ENCODE measurements at regions not wholly inside any gene's neighbourhood (a gene's known extent, or its start where the extent isn't known, plus 50 kb on each side); places are given as distances from the start of the nearest gene placed in this dataset.

DNA sequence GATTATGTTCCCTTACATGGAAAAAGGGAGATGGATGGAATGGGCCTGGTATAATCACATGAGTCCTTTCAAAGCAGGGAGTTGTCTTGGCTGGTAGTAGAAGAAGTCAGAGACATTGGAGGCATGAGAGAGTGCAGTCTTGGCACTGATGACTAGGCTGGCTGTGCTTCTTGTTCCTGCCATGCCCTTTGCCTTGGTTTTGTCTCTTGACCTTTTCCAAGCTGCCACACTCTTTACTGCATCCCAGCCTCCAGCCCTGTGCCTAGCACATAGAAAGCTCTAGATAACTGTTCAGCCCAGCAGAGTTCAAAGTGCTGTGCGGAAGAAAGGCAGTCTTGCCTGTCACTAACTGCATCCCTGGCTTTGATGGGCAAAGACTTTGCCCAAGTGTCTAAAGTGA, 412.6 kb downstream of the PRDM2 start:
- Histone ChIP-seq H3K4me3 (ENCODE audit: low read depth, low read length) (no peak overlapping the region), H3K36me3 (ENCODE audit: control insufficient read depth, insufficient read depth, low read length) (no peaks in the 10 kb centered on the region), H3K9me3 (ENCODE audit: control insufficient read depth, insufficient read depth, low read length) (peaks cover 2% of the 10 kb centered on the region), H3K4me1 (ENCODE audit: control insufficient read depth, insufficient read depth, low read length) (peaks cover 6% of the 10 kb centered on the region), H3K27me3 (ENCODE audit: control insufficient read depth, insufficient read depth, low read length) (no peaks in the 10 kb centered on the region), H3K27ac (ENCODE audit: low read depth, low read length) (no peak overlapping the region)
- WGBS (ENCODE audit: insufficient coverage) = 43% methylated on average over 1 of the region's 1 CpG
- no peak for DNase-seq (ENCODE audit: low read depth in 4 of 6, low spot score in 6 of 6)

DNA sequence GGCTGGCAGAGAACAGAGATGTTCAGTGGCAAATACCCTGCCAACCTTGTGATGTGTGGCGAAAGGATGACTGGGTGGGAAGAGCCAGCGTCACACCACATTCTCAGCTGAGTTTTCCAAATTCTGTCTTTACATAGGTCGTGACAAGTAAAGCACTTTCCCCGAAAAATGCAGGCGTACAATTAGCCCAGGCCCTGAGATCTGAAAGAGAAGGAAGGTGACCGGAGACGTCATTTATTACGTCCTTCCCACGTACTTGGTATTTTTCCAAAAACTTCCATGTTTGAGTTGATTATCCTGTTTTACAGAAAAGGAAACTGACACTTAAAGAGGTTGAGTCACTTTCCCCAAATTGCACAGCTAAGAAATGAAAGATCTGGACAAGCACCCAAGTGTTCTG, 413.3 kb downstream of the PRDM2 start:
- no peak for DNase-seq (ENCODE audit: low read depth in 4 of 6, low spot score in 6 of 6)
- H3K27me3 ChIP-seq (ENCODE audit: control insufficient read depth, insufficient read depth, low read length) = no peaks in the 10 kb centered on the region
- H3K4me1 ChIP-seq (ENCODE audit: control insufficient read depth, insufficient read depth, low read length) = peaks cover 6% of the 10 kb centered on the region
- no peaks in the 10 kb centered on the region for H3K36me3 ChIP-seq (ENCODE audit: control insufficient read depth, insufficient read depth, low read length)
- H3K4me3 ChIP-seq (ENCODE audit: low read depth, low read length) = no peak overlapping the region
- H3K9me3 ChIP-seq (ENCODE audit: control insufficient read depth, insufficient read depth, low read length) = peaks cover 2% of the 10 kb centered on the region
- H3K27ac ChIP-seq (ENCODE audit: low read depth, low read length) = no peak overlapping the region
- WGBS (ENCODE audit: insufficient coverage) = 81% methylated on average over 5 of the region's 9 CpGs

DNA sequence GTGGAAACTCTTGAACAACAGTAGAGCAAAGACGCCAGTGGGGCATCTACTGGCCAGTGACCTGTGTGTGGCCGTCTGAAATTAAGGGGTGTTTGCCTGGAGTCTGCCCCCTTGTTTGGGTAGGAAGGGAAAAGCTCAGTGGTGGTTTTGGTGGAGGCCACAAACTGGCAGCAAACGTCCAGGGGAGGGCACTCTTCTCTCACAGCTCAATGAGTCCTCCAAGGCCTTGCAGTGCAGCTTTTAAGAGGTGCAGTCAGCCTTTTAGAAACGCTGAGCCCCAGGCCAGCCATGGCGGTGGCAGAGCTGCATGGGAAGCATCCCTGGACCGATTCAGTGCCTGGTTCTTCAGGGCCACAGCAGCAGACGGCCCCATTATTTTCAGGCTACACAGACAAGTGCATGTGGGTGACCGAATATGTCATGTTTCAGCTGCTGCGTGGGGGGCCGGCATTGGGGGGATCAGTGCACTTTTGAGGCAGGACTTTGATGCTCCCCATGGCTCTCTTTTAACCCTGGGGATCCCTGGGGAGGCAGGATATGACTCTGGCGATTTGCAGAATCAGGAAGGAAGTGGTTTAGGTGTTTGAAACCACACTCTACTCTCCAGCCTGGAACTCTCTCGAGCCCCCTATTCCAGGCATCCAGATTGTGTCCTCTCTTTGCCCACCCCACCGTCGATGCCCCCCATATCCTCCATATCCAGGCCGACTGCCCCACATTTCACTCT, 414.0 kb downstream of the PRDM2 start:
- no peak overlapping the region for H3K27ac ChIP-seq (ENCODE audit: low read depth, low read length)
- peak in 5 of 6 donors; percentile 36 to 92 (median 56) for DNase-seq (ENCODE audit: low read depth in 4 of 6, low spot score in 6 of 6)
- H3K27me3 ChIP-seq (ENCODE audit: control insufficient read depth, insufficient read depth, low read length) = no peaks in the 10 kb centered on the region
- no peak overlapping the region for H3K4me3 ChIP-seq (ENCODE audit: low read depth, low read length)
- H3K9me3 ChIP-seq (ENCODE audit: control insufficient read depth, insufficient read depth, low read length) = peaks cover 2% of the 10 kb centered on the region
- H3K4me1 ChIP-seq (ENCODE audit: control insufficient read depth, insufficient read depth, low read length) = peaks cover 6% of the 10 kb centered on the region
- H3K36me3 ChIP-seq (ENCODE audit: control insufficient read depth, insufficient read depth, low read length) = no peaks in the 10 kb centered on the region
- WGBS (ENCODE audit: insufficient coverage) = 52% methylated on average over 13 of the region's 15 CpGs

DNA sequence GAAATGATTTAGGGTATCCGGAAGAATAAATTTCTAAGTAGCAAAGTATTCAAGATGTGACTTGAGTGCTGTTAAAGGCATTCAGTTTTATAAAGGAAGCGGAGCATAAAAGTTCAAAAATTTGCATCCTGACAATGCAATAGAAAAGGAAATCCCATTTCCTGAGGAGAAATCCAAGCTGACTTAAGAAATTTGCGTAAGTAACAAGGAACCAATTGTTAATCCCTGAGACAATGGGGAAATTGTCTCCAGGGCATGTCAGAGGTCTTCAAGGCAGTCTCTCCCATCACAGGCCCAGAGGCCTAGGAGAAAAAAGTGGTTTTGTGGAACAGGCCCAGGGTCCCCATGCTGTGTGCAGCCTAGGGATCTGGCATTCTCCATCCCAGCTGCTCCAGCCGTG, 416.0 kb downstream of the PRDM2 start:
- Histone ChIP-seq H3K27ac (ENCODE audit: low read depth, low read length) (no peak overlapping the region), H3K36me3 (ENCODE audit: control insufficient read depth, insufficient read depth, low read length) (no peaks in the 10 kb centered on the region), H3K27me3 (ENCODE audit: control insufficient read depth, insufficient read depth, low read length) (no peaks in the 10 kb centered on the region), H3K9me3 (ENCODE audit: control insufficient read depth, insufficient read depth, low read length) (peaks cover 4% of the 10 kb centered on the region), H3K4me1 (ENCODE audit: control insufficient read depth, insufficient read depth, low read length) (peaks cover 6% of the 10 kb centered on the region), H3K4me3 (ENCODE audit: low read depth, low read length) (no peak overlapping the region)
- WGBS (ENCODE audit: insufficient coverage) = 98% methylated on average over 3 of the region's 4 CpGs
- DNase-seq (ENCODE audit: low read depth in 4 of 6, low spot score in 6 of 6) = no peak

DNA sequence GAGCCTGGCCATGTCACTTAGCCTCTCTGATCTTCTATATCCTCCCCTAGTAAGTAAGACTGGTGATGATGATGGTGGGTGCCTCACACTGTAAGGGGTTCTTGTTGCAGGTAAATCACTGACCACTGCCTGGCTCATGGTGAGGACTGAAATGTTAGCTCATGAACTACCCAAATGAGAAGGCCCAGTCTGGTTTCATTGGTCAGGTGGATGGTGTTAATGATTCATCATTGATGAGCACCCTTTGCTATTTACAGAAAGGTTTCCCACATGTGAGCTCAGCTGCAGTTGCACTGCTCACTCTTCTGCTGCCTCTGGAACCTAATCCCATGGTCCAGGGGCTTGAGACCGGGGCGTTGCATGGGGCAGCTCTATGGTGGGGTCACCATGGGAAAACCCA, 417.7 kb downstream of the PRDM2 start:
- no peak overlapping the region for H3K27ac ChIP-seq (ENCODE audit: low read depth, low read length)
- no peaks in the 10 kb centered on the region for H3K36me3 ChIP-seq (ENCODE audit: control insufficient read depth, insufficient read depth, low read length)
- peaks cover 6% of the 10 kb centered on the region for H3K4me1 ChIP-seq (ENCODE audit: control insufficient read depth, insufficient read depth, low read length)
- no peak for DNase-seq (ENCODE audit: low read depth in 4 of 6, low spot score in 6 of 6)
- no peaks in the 10 kb centered on the region for H3K27me3 ChIP-seq (ENCODE audit: control insufficient read depth, insufficient read depth, low read length)
- WGBS (ENCODE audit: insufficient coverage) = 81% methylated on average over 2 of the region's 2 CpGs
- no peak overlapping the region for H3K4me3 ChIP-seq (ENCODE audit: low read depth, low read length)
- peaks cover 4% of the 10 kb centered on the region for H3K9me3 ChIP-seq (ENCODE audit: control insufficient read depth, insufficient read depth, low read length)

GRCh38 chr1:14118691-14119485, 418.9 kb downstream of the PRDM2 start:
- peaks cover 4% of the 10 kb centered on the region for H3K9me3 ChIP-seq (ENCODE audit: control insufficient read depth, insufficient read depth, low read length)
- no peak overlapping the region for H3K27ac ChIP-seq (ENCODE audit: low read depth, low read length)
- H3K27me3 ChIP-seq (ENCODE audit: control insufficient read depth, insufficient read depth, low read length) = no peaks in the 10 kb centered on the region
- no peak overlapping the region for H3K4me3 ChIP-seq (ENCODE audit: low read depth, low read length)
- H3K36me3 ChIP-seq (ENCODE audit: control insufficient read depth, insufficient read depth, low read length) = no peaks in the 10 kb centered on the region
- H3K4me1 ChIP-seq (ENCODE audit: control insufficient read depth, insufficient read depth, low read length) = peaks cover 4% of the 10 kb centered on the region
- 65% methylated on average over 4 of the region's 7 CpGs for whole genome bisulfite sequencing (ENCODE audit: insufficient coverage)
- peak in 1 of 6 donors; percentile 45 for DNase-seq (ENCODE audit: low read depth in 4 of 6, low spot score in 6 of 6)

GRCh38 chr1:14120895-14121294, 420.9 kb downstream of the PRDM2 start:
- no CpG with 5 or more reads among the region's 2 CpGs for WGBS (ENCODE audit: insufficient coverage)
- Histone ChIP-seq H3K9me3 (ENCODE audit: control insufficient read depth, insufficient read depth, low read length) (peaks cover 4% of the 10 kb centered on the region), H3K27ac (ENCODE audit: low read depth, low read length) (no peak overlapping the region), H3K36me3 (ENCODE audit: control insufficient read depth, insufficient read depth, low read length) (no peaks in the 10 kb centered on the region), H3K27me3 (ENCODE audit: control insufficient read depth, insufficient read depth, low read length) (no peaks in the 10 kb centered on the region), H3K4me3 (ENCODE audit: low read depth, low read length) (no peak overlapping the region), H3K4me1 (ENCODE audit: control insufficient read depth, insufficient read depth, low read length) (no peaks in the 10 kb centered on the region)
- DNase-seq (ENCODE audit: low read depth in 4 of 6, low spot score in 6 of 6) = no peak

- Histone ChIP-seq H3K27me3 (ENCODE audit: control insufficient read depth, insufficient read depth, low read length) (no peaks in the 10 kb centered on the region), H3K9me3 (ENCODE audit: control insufficient read depth, insufficient read depth, low read length) (no peaks in the 10 kb centered on the region), H3K27ac (ENCODE audit: low read depth, low read length) (no peak overlapping the region), H3K4me1 (ENCODE audit: control insufficient read depth, insufficient read depth, low read length) (no peaks in the 10 kb centered on the region), H3K36me3 (ENCODE audit: control insufficient read depth, insufficient read depth, low read length) (no peaks in the 10 kb centered on the region), H3K4me3 (ENCODE audit: low read depth, low read length) (no peak overlapping the region)
- WGBS (ENCODE audit: insufficient coverage) = 100% methylated on average over 1 of the region's 1 CpG
- no peak for DNase-seq (ENCODE audit: low read depth in 4 of 6, low spot score in 6 of 6)
Observed at GRCh38 chr1:14128096-14128495, 428.1 kb downstream of the PRDM2 start.

- no peaks in the 10 kb centered on the region for H3K27me3 ChIP-seq (ENCODE audit: control insufficient read depth, insufficient read depth, low read length)
- no peaks in the 10 kb centered on the region for H3K4me1 ChIP-seq (ENCODE audit: control insufficient read depth, insufficient read depth, low read length)
- no peaks in the 10 kb centered on the region for H3K36me3 ChIP-seq (ENCODE audit: control insufficient read depth, insufficient read depth, low read length)
- WGBS (ENCODE audit: insufficient coverage) = 58% methylated on average over 2 of the region's 2 CpGs
- H3K4me3 ChIP-seq (ENCODE audit: low read depth, low read length) = no peak overlapping the region
- DNase-seq (ENCODE audit: low read depth in 4 of 6, low spot score in 6 of 6) = no peak
- no peaks in the 10 kb centered on the region for H3K9me3 ChIP-seq (ENCODE audit: control insufficient read depth, insufficient read depth, low read length)
- H3K27ac ChIP-seq (ENCODE audit: low read depth, low read length) = no peak overlapping the region
Observed at GRCh38 chr1:14129009-14129408, 429.0 kb downstream of the PRDM2 start.

- WGBS (ENCODE audit: insufficient coverage) = 61% methylated on average over 2 of the region's 2 CpGs
- Histone ChIP-seq H3K27me3 (ENCODE audit: control insufficient read depth, insufficient read depth, low read length) (no peaks in the 10 kb centered on the region), H3K9me3 (ENCODE audit: control insufficient read depth, insufficient read depth, low read length) (no peaks in the 10 kb centered on the region), H3K36me3 (ENCODE audit: control insufficient read depth, insufficient read depth, low read length) (no peaks in the 10 kb centered on the region), H3K27ac (ENCODE audit: low read depth, low read length) (no peak overlapping the region), H3K4me1 (ENCODE audit: control insufficient read depth, insufficient read depth, low read length) (no peaks in the 10 kb centered on the region), H3K4me3 (ENCODE audit: low read depth, low read length) (no peak overlapping the region)
- DNase-seq (ENCODE audit: low read depth in 4 of 6, low spot score in 6 of 6) = no peak
Observed at GRCh38 chr1:14135070-14135469, 435.1 kb downstream of the PRDM2 start.
